GM12891 (cell line): ENCODE measurements at regions not wholly inside any gene's neighbourhood (a gene's known extent, or its start where the extent isn't known, plus 50 kb on each side); places are given as distances from the start of the nearest gene placed in this dataset.

Source experiments
- PAX5 ChIP-seq: IDR thresholded peaks from 2 replicates; pipeline ENCODE4 v1.6.1; 2011; ENCODE audit warnings: low read length, moderate library complexity, mild to moderate bottlenecking; ENCODE audit not compliant: insufficient read depth, severe bottlenecking
- POLR2A ChIP-seq: IDR thresholded peaks from 2 replicates; pipeline ENCODE4 v1.6.1; 2011; ENCODE audit warnings: low read depth, low read length, control low read depth
- POLR2AphosphoS5 ChIP-seq: IDR thresholded peaks from 2 replicates; pipeline ENCODE4 v1.6.1; 2011; ENCODE audit warnings: low read depth, low read length, control low read depth
- POU2F2 ChIP-seq: IDR thresholded peaks from 2 replicates; pipeline ENCODE4 v1.6.1; 2011; ENCODE audit warnings: low read depth, mild to moderate bottlenecking, control low read depth, low read length, moderate library complexity
- SPI1 ChIP-seq: IDR thresholded peaks from 2 replicates; pipeline ENCODE4 v1.6.1; 2011; ENCODE audit warnings: low read depth, low read length, control low read depth
- TAF1 ChIP-seq: IDR thresholded peaks from 2 replicates; pipeline ENCODE4 v1.6.1; 2011; ENCODE audit warnings: low read depth, low read length, control low read depth

GRCh38 chr3:153426803-153427202 lies 264.8 kb downstream of the RAP2B start:
- TF ChIP-seq POLR2A (no peak), POLR2AphosphoS5 (no peak), PAX5 (no peak), SPI1 (no peak), TAF1 (no peak), POU2F2 (no peak)
